ENCODE measurements at regions not wholly inside any gene's neighbourhood (a gene's known extent, or its start where the extent isn't known, plus 50 kb on each side); places are given as distances from the start of the nearest gene placed in this dataset.

GRCh38 chr5:67374378-67374777 is 177.8 kb upstream of the CD180 start:
- DNase-seq (ENCODE audit: low read depth in 2 of 2): no peak

- DNase-seq (ENCODE audit: low read depth in 2 of 2): no peak
These were observed 176.9 kb upstream of the CD180 start for GRCh38 chr5:67373518-67373917.

- no peak for DNase-seq (ENCODE audit: low read depth in 2 of 2)
These were observed 176.3 kb upstream of the CD180 start for GRCh38 chr5:67372887-67373286.

- no peak for DNase-seq (ENCODE audit: low read depth in 2 of 2)
These were observed 175.3 kb upstream of the CD180 start for GRCh38 chr5:67371924-67372323.

- no peak for DNase-seq (ENCODE audit: low read depth in 2 of 2)
These were observed 170.2 kb upstream of the CD180 start for GRCh38 chr5:67366691-67367395.

- DNase-seq (ENCODE audit: low read depth in 2 of 2): no peak
These were observed 169.7 kb upstream of the CD180 start for GRCh38 chr5:67366276-67366675.

- DNase-seq (ENCODE audit: low read depth in 2 of 2): no peak
These were observed 167.9 kb upstream of the CD180 start for GRCh38 chr5:67364381-67364970.

- no peak for DNase-seq (ENCODE audit: low read depth in 2 of 2)
These were observed 167.4 kb upstream of the CD180 start for GRCh38 chr5:67363963-67364362.

- no peak for DNase-seq (ENCODE audit: low read depth in 2 of 2)
These were observed 166.6 kb upstream of the CD180 start for GRCh38 chr5:67363180-67363709.

- no peak for DNase-seq (ENCODE audit: low read depth in 2 of 2)
These were observed 165.5 kb upstream of the CD180 start for GRCh38 chr5:67361932-67362729.

GRCh38 chr5:67360047-67360446 is 163.4 kb upstream of the CD180 start:
- no peak for DNase-seq (ENCODE audit: low read depth in 2 of 2)

GRCh38 chr5:67358186-67358585 is 161.6 kb upstream of the CD180 start:
- no peak for DNase-seq (ENCODE audit: low read depth in 2 of 2)

GRCh38 chr5:67355120-67355713 is 158.6 kb upstream of the CD180 start:
- DNase-seq (ENCODE audit: low read depth in 2 of 2): no peak

- no peak for DNase-seq (ENCODE audit: low read depth in 2 of 2)
These were observed 157.2 kb upstream of the CD180 start for GRCh38 chr5:67353500-67354450.

- no peak for DNase-seq (ENCODE audit: low read depth in 2 of 2)
These were observed 154.1 kb upstream of the CD180 start for GRCh38 chr5:67350618-67351201.

- DNase-seq (ENCODE audit: low read depth in 2 of 2): no peak
These were observed 153.6 kb upstream of the CD180 start for GRCh38 chr5:67350185-67350584.

- DNase-seq (ENCODE audit: low read depth in 2 of 2): no peak
These were observed 151.2 kb upstream of the CD180 start for GRCh38 chr5:67347821-67348220.

GRCh38 chr5:67346611-67347010 is 150.0 kb upstream of the CD180 start:
- no peak for DNase-seq (ENCODE audit: low read depth in 2 of 2)

GRCh38 chr5:67344870-67345269 is 148.3 kb upstream of the CD180 start:
- DNase-seq (ENCODE audit: low read depth in 2 of 2): no peak

GRCh38 chr5:67343835-67344234 is 147.2 kb upstream of the CD180 start:
- no peak for DNase-seq (ENCODE audit: low read depth in 2 of 2)

- DNase-seq (ENCODE audit: low read depth in 2 of 2): no peak
These were observed 144.9 kb upstream of the CD180 start for GRCh38 chr5:67341478-67341877.

All from stimulated activated CD8-positive, alpha-beta memory T cell treated with anti-CD3 and anti-CD28 coated beads, Interleukin-2, amount 100 ng/mL, for 48 hours (primary cell).